GM13976 (cell line): ENCODE measurements at regions not wholly inside any gene's neighbourhood (a gene's known extent, or its start where the extent isn't known, plus 50 kb on each side); places are given as distances from the start of the nearest gene placed in this dataset.

Experiments
- DNase-seq: peaks from one replicate; pipeline ENCODE4 v3.0.0; 2012; ENCODE audit warnings: low spot score
- in situ Hi-C: fragments of 300-500 bp; cut with MboI; formaldehyde crosslinking; loops from one replicate; pipeline ENCODE4 v1.12.0; 2022; ENCODE audit warnings: low sequenced_read_pairs, mixed read lengths, inconsistent platforms; ENCODE audit not compliant: unreplicated experiment
- TF ChIP-seq, protein P1 (sequence below): IDR thresholded peaks from 2 replicates; pipeline ENCODE4 v1.5.1; 2012; ENCODE audit warnings: borderline replicate concordance, mild to moderate bottlenecking; ENCODE audit not compliant: insufficient read depth; ENCODE audit errors: extremely low read depth, missing control alignments, control extremely low read depth

DNA sequence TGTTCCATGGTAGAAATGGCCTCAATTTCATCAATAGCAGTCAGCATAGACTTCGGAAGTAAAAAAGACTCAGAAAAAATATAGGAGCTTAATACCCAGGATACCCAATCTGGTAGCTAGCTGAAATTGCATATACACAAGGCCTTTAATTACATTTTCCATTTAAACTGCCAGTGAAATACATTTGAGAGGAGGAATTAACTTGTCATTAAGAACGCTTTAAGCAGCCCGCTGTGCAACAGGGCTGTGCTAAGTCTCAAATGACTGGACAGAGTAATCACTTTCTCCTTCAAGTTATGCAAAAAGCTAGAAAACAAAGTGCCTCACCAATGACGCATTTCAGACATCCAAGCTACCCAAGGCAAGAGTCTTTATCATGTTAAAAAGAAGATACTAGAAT, 558.8 kb downstream of the MBD2 start:
- DNase-seq: no peak
- TF ChIP-seq, protein P1, sequence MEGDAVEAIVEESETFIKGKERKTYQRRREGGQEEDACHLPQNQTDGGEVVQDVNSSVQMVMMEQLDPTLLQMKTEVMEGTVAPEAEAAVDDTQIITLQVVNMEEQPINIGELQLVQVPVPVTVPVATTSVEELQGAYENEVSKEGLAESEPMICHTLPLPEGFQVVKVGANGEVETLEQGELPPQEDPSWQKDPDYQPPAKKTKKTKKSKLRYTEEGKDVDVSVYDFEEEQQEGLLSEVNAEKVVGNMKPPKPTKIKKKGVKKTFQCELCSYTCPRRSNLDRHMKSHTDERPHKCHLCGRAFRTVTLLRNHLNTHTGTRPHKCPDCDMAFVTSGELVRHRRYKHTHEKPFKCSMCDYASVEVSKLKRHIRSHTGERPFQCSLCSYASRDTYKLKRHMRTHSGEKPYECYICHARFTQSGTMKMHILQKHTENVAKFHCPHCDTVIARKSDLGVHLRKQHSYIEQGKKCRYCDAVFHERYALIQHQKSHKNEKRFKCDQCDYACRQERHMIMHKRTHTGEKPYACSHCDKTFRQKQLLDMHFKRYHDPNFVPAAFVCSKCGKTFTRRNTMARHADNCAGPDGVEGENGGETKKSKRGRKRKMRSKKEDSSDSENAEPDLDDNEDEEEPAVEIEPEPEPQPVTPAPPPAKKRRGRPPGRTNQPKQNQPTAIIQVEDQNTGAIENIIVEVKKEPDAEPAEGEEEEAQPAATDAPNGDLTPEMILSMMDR: no peak
- in situ Hi-C loops: no loop called here

DNA sequence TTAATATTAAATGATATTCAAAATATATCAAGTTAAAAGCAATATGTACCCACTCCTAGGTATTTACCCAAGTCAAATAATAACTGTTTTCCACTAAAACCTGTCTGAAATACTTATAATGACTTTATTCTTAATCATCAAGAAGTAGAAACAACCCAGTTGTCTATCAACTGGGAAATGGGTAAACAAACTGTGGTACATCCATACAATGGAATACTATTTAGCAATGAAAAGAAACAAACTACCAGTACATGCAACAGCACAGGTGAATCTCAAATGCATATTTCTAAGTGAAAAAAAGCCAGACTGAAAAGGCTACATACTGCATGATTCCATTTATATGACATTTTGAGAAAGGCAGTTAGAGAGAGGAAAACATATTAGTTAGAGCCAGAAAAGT, 559.9 kb downstream of the MBD2 start:
- no peak for DNase-seq
- TF ChIP-seq, protein P1: no peak
- in situ Hi-C loops: no loop called here

DNA sequence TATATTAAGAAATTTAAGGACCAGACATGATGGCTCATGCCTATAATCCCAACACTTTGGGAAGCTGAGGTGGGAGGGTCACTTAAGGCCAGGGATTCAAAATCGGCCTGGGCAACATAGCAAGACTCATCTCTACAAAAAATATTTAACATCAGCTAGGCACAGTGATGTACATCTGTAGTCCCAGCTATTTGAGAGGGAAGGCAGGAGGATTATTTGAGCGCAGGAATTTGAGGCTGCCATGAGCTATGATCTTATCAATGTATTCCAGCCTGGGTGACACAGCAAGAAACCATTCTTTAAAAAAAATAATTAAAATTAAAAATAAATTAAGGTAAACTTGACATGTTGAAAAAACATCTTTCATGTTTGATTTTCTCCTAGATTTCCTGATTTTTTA, 564.2 kb downstream of the MBD2 start:
- DNase-seq: no peak
- in situ Hi-C loops: no loop called here
- TF ChIP-seq, protein P1: no peak

DNA sequence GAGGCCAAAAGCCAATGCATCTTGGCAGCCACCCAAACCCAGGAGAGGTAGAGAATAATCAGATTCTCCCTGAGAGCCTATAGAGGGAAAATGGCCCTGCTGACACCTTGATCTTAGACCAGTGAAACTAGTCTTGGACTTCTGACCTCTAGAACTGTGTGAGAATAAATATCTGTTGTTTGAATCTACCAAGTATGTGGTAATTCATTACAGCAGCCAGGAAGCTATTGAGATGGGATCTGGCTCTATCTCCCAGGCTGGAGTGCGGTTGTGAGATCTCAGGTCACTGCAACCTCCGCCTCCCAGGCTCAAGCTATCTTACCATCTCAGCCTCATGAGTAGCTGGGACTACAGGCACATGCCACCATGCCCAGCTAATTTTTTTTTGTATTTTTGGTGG, 567.2 kb downstream of the MBD2 start:
- DNase-seq: no peak
- in situ Hi-C loops: no loop called here
- TF ChIP-seq, protein P1: no peak

DNA sequence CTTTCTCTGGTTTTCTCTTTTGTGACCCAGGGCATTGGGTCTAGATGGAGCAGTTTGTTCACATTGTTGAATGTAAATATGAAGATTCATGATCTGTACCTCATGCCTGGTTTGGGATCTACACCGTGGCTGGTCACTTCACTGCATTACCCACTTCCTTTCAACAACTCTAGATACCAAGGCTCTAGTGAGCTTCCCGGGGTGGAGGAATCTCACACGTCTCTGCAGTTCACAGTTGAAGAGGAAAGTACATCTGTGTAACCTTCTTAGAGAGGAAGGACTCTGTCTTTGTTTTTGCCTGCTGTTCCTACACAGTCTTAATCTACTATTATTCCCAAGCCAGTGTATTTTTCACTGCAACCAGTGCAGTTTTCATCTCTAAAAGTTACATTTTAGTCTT, 574.8 kb downstream of the MBD2 start:
- no peak for DNase-seq
- in situ Hi-C loops: no loop called here
- TF ChIP-seq, protein P1: no peak

DNA sequence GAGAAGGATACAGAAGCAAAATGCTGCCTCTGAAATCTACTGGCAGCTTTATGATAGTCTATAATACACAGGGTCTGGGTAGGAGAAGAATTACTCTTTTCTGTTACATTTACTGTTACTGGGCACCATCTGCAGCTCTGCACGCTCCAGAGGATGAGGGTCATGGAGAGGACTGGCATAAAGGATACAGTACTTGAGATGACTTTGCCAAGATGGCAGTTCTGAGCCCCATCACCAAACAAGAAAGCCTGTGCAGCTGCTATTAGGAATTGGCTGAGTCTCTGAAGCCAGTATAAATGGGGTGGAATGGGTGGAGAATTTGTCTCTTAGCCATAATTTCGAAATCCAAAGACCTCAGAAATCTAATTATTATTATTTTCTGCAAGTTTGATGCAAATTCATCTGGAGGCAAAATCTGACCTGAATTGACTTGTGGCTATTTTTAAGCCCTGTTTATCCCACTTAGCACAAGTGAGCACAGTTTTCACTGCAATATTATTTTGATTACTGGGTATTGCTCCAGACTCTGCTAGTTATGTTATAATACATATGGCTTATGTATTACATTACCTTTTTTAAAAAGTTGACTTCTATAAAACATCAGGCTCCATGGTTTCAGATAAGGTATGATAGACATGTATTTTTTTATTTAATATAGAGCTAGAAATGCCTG, 579.5 kb downstream of the MBD2 start:
- in situ Hi-C loops: no loop called here
- DNase-seq: no peak
- TF ChIP-seq, protein P1: no peak
